AG04450 (cell line): ENCODE measurements at regions not wholly inside any gene's neighbourhood (a gene's known extent, or its start where the extent isn't known, plus 50 kb on each side); places are given as distances from the start of the nearest gene placed in this dataset.

ENCODE experiments used
- CTCF ChIA-PET: fragments of 300-600, 350-600 bp; formaldehyde crosslinking; extraction: SDS; loops from one replicate; lab custom pipeline; 2022; ENCODE audit warnings: antibody characterized with exemption, inconsistent platforms; lab: Charles Lee
- POLR2A ChIA-PET: fragments of 350-600 bp; formaldehyde crosslinking; extraction: SDS; loops from one replicate; lab custom pipeline; 2021; ENCODE audit warnings: antibody characterized with exemption, inconsistent platforms; lab: Yijun Ruan, JAX
- DNase-seq: peaks from one replicate; pipeline ENCODE4 v3.0.0-alpha.2; 2011; ENCODE audit warnings: low read depth, low spot score
- H3K27ac ChIP-seq: one replicate; pipeline ENCODE4 v1.5.1; 2012; ENCODE audit warnings: low read depth, low read length, control low read depth
- H3K27me3 ChIP-seq: one replicate; pipeline ENCODE4 v1.6.0; 2012; ENCODE audit warnings: low read length; ENCODE audit not compliant: control insufficient read depth, insufficient read depth
- H3K4me3 ChIP-seq: 2 replicates; pipeline ENCODE4 v1.5.1; 2011; ENCODE audit warnings: mild to moderate bottlenecking, low read depth, low read length, control low read depth
- H3K9me3 ChIP-seq: 2 replicates; pipeline ENCODE4 v1.5.1; 2012; ENCODE audit warnings: low read length; ENCODE audit not compliant: control insufficient read depth, insufficient read depth
- TF ChIP-seq, protein P1 (sequence below): IDR thresholded peaks from 2 replicates; pipeline ENCODE4 v1.5.1; 2011; ENCODE audit warnings: low read depth, low read length, control low read depth, inconsistent platforms

DNA sequence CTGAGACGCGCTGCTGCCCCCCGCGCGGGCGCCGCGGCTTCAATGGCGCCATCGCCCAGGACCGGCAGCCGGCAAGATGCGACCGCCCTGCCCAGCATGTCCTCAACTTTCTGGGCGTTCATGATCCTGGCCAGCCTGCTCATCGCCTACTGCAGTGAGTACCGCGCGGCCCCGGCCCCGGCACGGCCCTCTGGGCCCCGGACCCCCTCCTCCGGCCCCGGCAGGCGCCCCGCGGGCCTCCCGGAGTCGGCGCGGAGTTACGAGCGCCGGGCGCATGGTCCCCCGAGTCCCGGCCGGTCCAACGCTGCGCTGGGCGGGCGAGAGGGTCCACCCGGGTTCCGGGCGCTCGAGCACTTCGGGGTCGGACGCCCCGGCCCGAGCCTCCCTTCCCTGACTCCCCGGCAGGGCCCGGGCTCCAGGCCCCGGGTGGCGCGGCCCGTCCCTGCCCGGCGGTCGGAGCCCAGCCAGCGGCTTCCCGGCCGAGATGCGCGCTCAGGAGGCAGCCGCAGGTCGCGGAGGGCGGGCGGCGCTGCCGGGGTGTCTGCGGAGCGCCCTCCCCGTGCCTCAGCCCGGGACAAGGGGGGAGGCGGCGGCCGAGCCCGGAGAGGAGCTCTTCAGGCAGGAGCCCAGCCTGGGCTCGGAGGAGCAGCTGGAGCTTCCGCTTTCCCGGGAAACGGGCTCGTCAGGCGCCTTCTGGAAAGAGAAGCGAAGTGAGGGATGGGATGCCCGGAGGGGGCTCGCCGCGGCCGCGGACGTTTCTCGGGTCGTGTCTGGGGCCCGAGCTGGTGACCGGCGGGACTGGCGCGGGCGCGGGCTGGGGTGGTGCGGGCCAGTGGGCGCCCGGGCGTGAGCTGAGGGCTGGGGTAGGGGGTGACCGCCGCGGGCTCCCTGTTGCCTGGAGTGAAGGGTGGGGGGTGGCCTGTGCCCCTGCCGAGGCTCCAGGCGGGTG lies 1337.8 kb downstream of the BRD1 start:
- H3K9me3 ChIP-seq, result peaks cover 13% of the 10 kb centered on the region
- no peak overlapping the region for H3K27ac ChIP-seq
- TF ChIP-seq, protein P1, sequence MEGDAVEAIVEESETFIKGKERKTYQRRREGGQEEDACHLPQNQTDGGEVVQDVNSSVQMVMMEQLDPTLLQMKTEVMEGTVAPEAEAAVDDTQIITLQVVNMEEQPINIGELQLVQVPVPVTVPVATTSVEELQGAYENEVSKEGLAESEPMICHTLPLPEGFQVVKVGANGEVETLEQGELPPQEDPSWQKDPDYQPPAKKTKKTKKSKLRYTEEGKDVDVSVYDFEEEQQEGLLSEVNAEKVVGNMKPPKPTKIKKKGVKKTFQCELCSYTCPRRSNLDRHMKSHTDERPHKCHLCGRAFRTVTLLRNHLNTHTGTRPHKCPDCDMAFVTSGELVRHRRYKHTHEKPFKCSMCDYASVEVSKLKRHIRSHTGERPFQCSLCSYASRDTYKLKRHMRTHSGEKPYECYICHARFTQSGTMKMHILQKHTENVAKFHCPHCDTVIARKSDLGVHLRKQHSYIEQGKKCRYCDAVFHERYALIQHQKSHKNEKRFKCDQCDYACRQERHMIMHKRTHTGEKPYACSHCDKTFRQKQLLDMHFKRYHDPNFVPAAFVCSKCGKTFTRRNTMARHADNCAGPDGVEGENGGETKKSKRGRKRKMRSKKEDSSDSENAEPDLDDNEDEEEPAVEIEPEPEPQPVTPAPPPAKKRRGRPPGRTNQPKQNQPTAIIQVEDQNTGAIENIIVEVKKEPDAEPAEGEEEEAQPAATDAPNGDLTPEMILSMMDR, result no peak
- ChIA-PET CTCF (interaction anchor here (0.6 kb wide), 2 partner anchors 10 to 23 kb away, joined by 3 to 4 read pairs; no protein-coding TSS in a partner anchor), POLR2A (no interaction called here)
- peaks cover 19% of the 10 kb centered on the region for H3K27me3 ChIP-seq
- DNase-seq, result no peak
- H3K4me3 ChIP-seq, result no peak overlapping the region

DNA sequence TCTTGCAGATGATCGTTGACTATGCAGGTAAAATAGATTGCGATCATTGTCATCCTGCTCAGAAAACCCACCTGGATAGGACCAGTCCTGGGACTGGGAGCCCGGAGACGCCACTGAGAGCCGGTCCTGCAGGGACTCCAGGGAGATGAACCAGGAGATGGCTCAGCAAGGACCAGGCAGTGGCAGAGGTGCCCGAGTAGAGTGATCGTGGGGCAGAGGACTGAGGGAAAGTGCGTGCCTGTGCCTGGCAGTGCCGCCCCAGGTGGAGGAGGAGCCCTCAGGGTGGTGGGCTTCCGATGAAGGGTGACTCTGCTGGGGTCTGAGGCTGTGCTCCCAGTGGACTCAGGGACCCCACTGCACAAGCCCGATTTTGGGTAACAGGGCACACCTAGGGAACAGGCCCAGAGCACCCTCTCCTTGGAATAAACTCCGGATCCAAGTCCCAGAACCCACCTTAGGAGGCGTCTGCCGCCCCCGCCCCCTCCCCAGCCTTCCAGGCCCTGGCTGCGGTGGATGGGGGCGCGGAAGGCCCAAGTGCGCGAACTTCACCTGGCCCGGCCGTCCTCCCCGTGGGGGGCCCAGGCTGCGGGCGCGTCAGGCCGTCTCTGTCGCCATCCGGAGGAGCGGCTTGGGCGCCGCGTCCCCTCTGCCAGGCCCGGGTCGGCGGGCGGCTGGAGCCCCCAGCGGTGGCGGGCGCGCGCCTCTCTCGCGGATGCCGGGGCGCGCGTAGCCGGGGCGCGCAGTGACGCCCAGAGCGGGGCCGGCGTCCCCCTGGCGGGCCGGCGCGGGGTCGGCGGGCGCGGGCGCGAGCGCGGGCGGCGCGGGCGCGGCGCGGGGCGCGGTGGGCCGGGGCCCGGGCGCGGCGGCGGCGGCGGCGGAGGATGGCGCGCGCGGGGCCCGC lies 1338.8 kb downstream of the BRD1 start:
- ChIA-PET POLR2A (no interaction called here), CTCF (no interaction called here)
- Histone ChIP-seq H3K27me3 (peaks cover 19% of the 10 kb centered on the region), H3K27ac (no peak overlapping the region), H3K4me3 (no peak overlapping the region), H3K9me3 (peaks cover 9% of the 10 kb centered on the region)
- TF ChIP-seq, protein P1, result no peak
- no peak for DNase-seq

DNA sequence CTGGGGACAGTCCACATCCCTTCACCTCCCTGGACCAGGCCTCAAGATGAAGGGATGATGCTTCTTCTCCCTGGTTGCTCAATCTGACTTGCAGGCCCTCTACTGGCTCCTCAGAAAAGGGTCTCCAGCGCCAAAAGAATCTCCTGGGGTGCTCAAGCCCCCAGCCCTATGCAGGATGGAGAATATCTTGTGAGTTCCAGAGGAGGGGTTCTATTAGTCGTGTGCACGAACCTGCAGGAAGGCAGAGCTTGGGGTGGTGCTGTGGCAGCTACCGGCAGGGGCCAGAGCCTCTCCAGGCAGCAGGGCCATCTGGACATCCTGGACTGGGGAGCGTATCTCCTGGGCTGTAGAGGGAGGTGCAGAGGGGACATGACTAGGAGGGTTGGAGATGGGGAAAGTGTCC lies 1339.5 kb downstream of the BRD1 start:
- DNase-seq, result no peak
- no peak overlapping the region for H3K4me3 ChIP-seq
- CTCF ChIA-PET, result no interaction called here

DNA sequence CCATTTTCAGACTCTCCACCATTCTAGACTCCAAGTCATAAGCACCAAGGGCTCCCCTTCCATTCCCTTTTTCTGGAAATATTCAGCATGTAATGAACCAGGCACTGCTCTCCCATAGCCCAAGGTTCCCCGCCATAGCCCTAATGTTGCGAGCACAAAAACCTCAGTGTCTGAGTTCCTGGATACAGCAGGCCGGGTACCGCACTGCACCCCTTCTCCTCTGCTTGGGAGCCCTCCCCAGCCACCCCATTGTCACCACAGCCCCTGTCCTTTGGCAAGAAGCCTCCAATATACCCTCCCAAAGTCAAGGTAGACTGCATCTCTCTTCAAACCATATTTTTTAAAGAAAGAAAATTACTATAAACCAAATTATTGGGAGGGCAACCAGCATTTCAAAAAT lies 1341.1 kb downstream of the BRD1 start:
- CTCF ChIA-PET, result no interaction called here
- Histone ChIP-seq H3K9me3 (peaks cover 17% of the 10 kb centered on the region), H3K27ac (no peak overlapping the region), H3K4me3 (no peak overlapping the region), H3K27me3 (peaks cover 17% of the 10 kb centered on the region)
- TF ChIP-seq, protein P1, result no peak
- POLR2A ChIA-PET, result no interaction called here
- DNase-seq, result no peak

More for the DNA sequence above, 1339.5 kb downstream of the BRD1 start:
- POLR2A ChIA-PET, result no interaction called here
- TF ChIP-seq, protein P1, result no peak
- no peak overlapping the region for H3K27ac ChIP-seq
- H3K9me3 ChIP-seq, result peaks cover 9% of the 10 kb centered on the region
- H3K27me3 ChIP-seq, result peaks cover 19% of the 10 kb centered on the region

DNA sequence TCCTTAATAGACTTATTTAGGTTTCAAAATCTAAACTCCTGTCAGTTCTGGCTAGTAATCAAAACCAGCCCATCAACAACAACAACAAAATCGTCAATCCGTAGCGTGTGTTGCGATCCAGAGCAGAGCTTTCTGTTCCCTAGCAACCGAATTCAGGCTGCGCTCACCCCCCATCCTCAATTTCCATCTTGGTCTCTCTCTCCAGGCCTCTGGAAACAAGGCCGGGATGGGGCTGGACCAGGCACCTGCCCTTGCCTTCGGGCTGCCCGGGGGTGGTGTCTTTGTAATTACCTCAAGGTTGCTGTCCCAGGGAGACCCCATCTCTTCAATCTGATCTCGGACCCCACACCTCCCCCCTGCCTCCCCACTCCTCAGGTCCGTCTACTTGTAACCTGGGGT lies 1341.5 kb downstream of the BRD1 start:
- Histone ChIP-seq H3K27me3 (peaks cover 13% of the 10 kb centered on the region), H3K9me3 (peaks cover 21% of the 10 kb centered on the region), H3K4me3 (no peak overlapping the region), H3K27ac (no peak overlapping the region)
- POLR2A ChIA-PET, result no interaction called here
- no peak for DNase-seq
- TF ChIP-seq, protein P1, result no peak
- CTCF ChIA-PET, result no interaction called here
